Loucy (cell line): ENCODE measurements at regions not wholly inside any gene's neighbourhood (a gene's known extent, or its start where the extent isn't known, plus 50 kb on each side); places are given as distances from the start of the nearest gene placed in this dataset.
"Not testable (repeated sequence)": the region's sequence is repeated elsewhere in the genome, so short reads cannot be mapped to it uniquely, and the experiment has no call there.

ENCODE experiments used
- H2AFZ ChIP-seq: fragments of 200-600 bp; sonication (generic); 2 replicates; pipeline ENCODE4 v1.6.0; 2016; ENCODE audit warnings: antibody characterized with exemption, mild to moderate bottlenecking, low read length, moderate library complexity
- H3F3A ChIP-seq: fragments of 200-600 bp; 2 replicates; pipeline ENCODE4 v1.6.0; 2016; ENCODE audit warnings: antibody characterized with exemption, low read depth, mild to moderate bottlenecking
- H3K27me3 ChIP-seq: fragments of 200-600 bp; sonication (generic); 2 replicates; pipeline ENCODE4 v1.6.1; 2014; ENCODE audit warnings: low read length, mild to moderate bottlenecking; ENCODE audit not compliant: insufficient read depth, poor library complexity, severe bottlenecking
- H3K36me3 ChIP-seq: fragments of 200-600 bp; sonication (generic); 2 replicates; pipeline ENCODE4 v1.6.1; 2016; ENCODE audit warnings: low read length; ENCODE audit not compliant: insufficient read depth
- H3K4me1 ChIP-seq: fragments of 200-600 bp; sonication (generic); 2 replicates; pipeline ENCODE4 v1.5.1; 2014; ENCODE audit warnings: low read length, mild to moderate bottlenecking; ENCODE audit not compliant: insufficient read depth, poor library complexity, severe bottlenecking
- H3K4me2 ChIP-seq: fragments of 200-600 bp; sonication (generic); 2 replicates; pipeline ENCODE4 v1.6.0; 2014; ENCODE audit warnings: antibody characterized with exemption, low read length, low read depth, mild to moderate bottlenecking; ENCODE audit not compliant: poor library complexity, severe bottlenecking
- H3K4me3 ChIP-seq: fragments of 200-600 bp; sonication (generic); 2 replicates; pipeline ENCODE4 v1.5.1; 2014; ENCODE audit warnings: low read length, mild to moderate bottlenecking, mixed read lengths; ENCODE audit not compliant: poor library complexity, severe bottlenecking
- H3K79me2 ChIP-seq: fragments of 200-600 bp; sonication (generic); 2 replicates; pipeline ENCODE4 v1.6.1; 2014; ENCODE audit warnings: low read length; ENCODE audit not compliant: insufficient read depth
- H3K9ac ChIP-seq: fragments of 200-600 bp; sonication (generic); 2 replicates; pipeline ENCODE4 v1.6.0; 2014; ENCODE audit warnings: mild to moderate bottlenecking, low read depth, low read length, moderate library complexity; ENCODE audit not compliant: poor library complexity, severe bottlenecking
- H3K9me2 ChIP-seq: fragments of 200-600 bp; sonication (generic); replicated peaks from 2 replicates; pipeline ENCODE4 v1.6.1; 2016; ENCODE audit warnings: low read depth, low read length, mixed read lengths
- H3K9me3 ChIP-seq: fragments of 200-600 bp; sonication (generic); 2 replicates; pipeline ENCODE4 v1.6.1; 2014; ENCODE audit warnings: mild to moderate bottlenecking, antibody characterized with exemption, low read length, low read depth; ENCODE audit not compliant: insufficient read depth
- H4K20me1 ChIP-seq: fragments of 200-600 bp; sonication (generic); 2 replicates; pipeline ENCODE4 v1.6.0; 2014; ENCODE audit warnings: antibody characterized with exemption, low read length, mild to moderate bottlenecking; ENCODE audit not compliant: insufficient read depth, poor library complexity, severe bottlenecking
- CTCF ChIP-seq: fragments of 200-600 bp; sonication (generic); conservative IDR thresholded peaks from 2 replicates; pipeline ENCODE4 v1.5.1; 2014; ENCODE audit warnings: mild to moderate bottlenecking, antibody characterized with exemption, low read length
- EZH2phosphoT487 ChIP-seq: fragments of 200-600 bp; IDR thresholded peaks from 2 replicates; pipeline ENCODE4 v1.6.1; 2018; ENCODE audit warnings: antibody characterized with exemption, mild to moderate bottlenecking, moderate library complexity, borderline replicate concordance

GRCh38 chr15:38638126-38638525, 73.5 kb upstream of the RASGRP1 start:
- Histone ChIP-seq H3K9me2 (no peaks in the 10 kb centered on the region), H3K9me3 (no peaks in the 10 kb centered on the region), H4K20me1 (no peaks in the 10 kb centered on the region), H3K9ac (peak overlapping the region; percentile 52), H3K79me2 (no peaks in the 10 kb centered on the region), H3K27me3 (no peaks in the 10 kb centered on the region), H3K4me1 (peaks cover 30% of the 10 kb centered on the region), H3K36me3 (no peaks in the 10 kb centered on the region), H3K4me3 (peak overlapping the region; percentile 11), H2AFZ (peak overlapping the region; percentile 28), H3F3A (0 out of 2 replicates have a peak, but pooled peaks cover 9% of the 10 kb centered on the region), H3K4me2 (peak overlapping the region; percentile 58)
- TF ChIP-seq CTCF (no peak), EZH2phosphoT487 (no peak)

- Histone ChIP-seq H3F3A (0 out of 2 replicates have a peak, but pooled peaks cover 9% of the 10 kb centered on the region), H3K27me3 (no peaks in the 10 kb centered on the region), H3K4me2 (peak overlapping the region; percentile 58), H3K36me3 (no peaks in the 10 kb centered on the region), H3K79me2 (no peaks in the 10 kb centered on the region), H3K4me1 (peaks cover 30% of the 10 kb centered on the region), H3K9me3 (no peaks in the 10 kb centered on the region), H3K9me2 (no peaks in the 10 kb centered on the region), H2AFZ (peak overlapping the region; percentile 28), H3K4me3 (peak overlapping the region; percentile 11), H3K9ac (peak overlapping the region; percentile 52), H4K20me1 (no peaks in the 10 kb centered on the region)
- no peak for TF ChIP-seq EZH2phosphoT487
- no peak for TF ChIP-seq CTCF
These were observed 74.2 kb upstream of the RASGRP1 start for GRCh38 chr15:38638811-38639210.

- no peak overlapping the region for H3K9ac ChIP-seq
- no peaks in the 10 kb centered on the region for H4K20me1 ChIP-seq
- peaks cover 23% of the 10 kb centered on the region for H3K4me1 ChIP-seq
- no peak overlapping the region for H3K4me3 ChIP-seq
- no peak overlapping the region for H3K4me2 ChIP-seq
- H2AFZ ChIP-seq: no peak overlapping the region; the same call in 1 of the 2 replicates
- no peak for TF ChIP-seq EZH2phosphoT487
- TF ChIP-seq CTCF: no peak; the same call in 1 of the 2 replicates
- no peaks in the 10 kb centered on the region for H3K27me3 ChIP-seq
- no peaks in the 10 kb centered on the region for H3K9me2 ChIP-seq
- H3F3A ChIP-seq: 0 out of 2 replicates have a peak, but pooled peaks cover 9% of the 10 kb centered on the region
- no peaks in the 10 kb centered on the region for H3K36me3 ChIP-seq
- H3K9me3 ChIP-seq: no peaks in the 10 kb centered on the region
- H3K79me2 ChIP-seq: no peaks in the 10 kb centered on the region
These were observed 78.2 kb upstream of the RASGRP1 start for GRCh38 chr15:38642689-38643270.

- not testable (repeated sequence) for H3F3A ChIP-seq, H3K79me2 ChIP-seq, H2AFZ ChIP-seq, H3K27me3 ChIP-seq, H3K9ac ChIP-seq, H3K4me2 ChIP-seq, H3K9me3 ChIP-seq, H3K4me1 ChIP-seq, H3K9me2 ChIP-seq, H3K36me3 ChIP-seq, H4K20me1 ChIP-seq, H3K4me3 ChIP-seq
These were observed 79.7 kb upstream of the RASGRP1 start for GRCh38 chr15:38644353-38644752.
